H1 (cell line): ENCODE measurements at regions not wholly inside any gene's neighbourhood (a gene's known extent, or its start where the extent isn't known, plus 50 kb on each side); places are given as distances from the start of the nearest gene placed in this dataset.

Experiments used
- CTCF ChIA-PET: fragments of 300-600 bp; sonication (Branson Sonifier 250); formaldehyde crosslinking; loops from one replicate; lab custom pipeline; 2021; ENCODE audit not compliant: partially characterized antibody; lab: Charles Lee
- POLR2A ChIA-PET: fragments of 300-600 bp; sonication (Branson Sonifier 250); formaldehyde crosslinking; loops from one replicate; lab custom pipeline; 2021; ENCODE audit warnings: inconsistent platforms; ENCODE audit not compliant: partially characterized antibody; lab: Charles Lee
- DNase-seq, 2 experiments: peaks; one replicate each; pipeline versions ENCODE4 v3.0.0 to v3.0.0-alpha.2; 2010 to 2022; ENCODE audit warnings: low spot score in 2 of 2, low read depth in 1 of 2, mixed read lengths in 1 of 2
- FAIRE-seq: peaks from 2 replicates; lab custom pipeline; 2011; peaks lifted over from hg19 to GRCh38; lab: Jason Lieb, UNC
- H2AFZ ChIP-seq: 2 replicates; pipeline ENCODE4 v1.8.1; 2012; ENCODE audit warnings: low read length, inconsistent platforms
- H2AK5ac ChIP-seq: 2 replicates; pipeline ENCODE4 v1.6.1; 2013; ENCODE audit warnings: low read depth, low read length
- H2BK120ac ChIP-seq: replicated peaks from 2 replicates; pipeline ENCODE3; 2013; ENCODE audit warnings: low read depth, low read length, inconsistent platforms
- H2BK12ac ChIP-seq: 2 replicates; pipeline ENCODE4 v1.6.1; 2013; ENCODE audit warnings: low read depth, low read length
- H2BK15ac ChIP-seq: 2 replicates; pipeline ENCODE4 v1.6.1; 2013; ENCODE audit warnings: low read length
- H2BK20ac ChIP-seq: 2 replicates; pipeline ENCODE4 v1.6.1; 2013; ENCODE audit warnings: low read length
- H2BK5ac ChIP-seq: 2 replicates; pipeline ENCODE4 v1.6.1; 2013; ENCODE audit warnings: low read depth, low read length
- H3K14ac ChIP-seq: 2 replicates; pipeline ENCODE4 v1.6.1; 2013; ENCODE audit warnings: inconsistent platforms; ENCODE audit not compliant: insufficient read length
- H3K18ac ChIP-seq: 2 replicates; pipeline ENCODE4 v1.6.1; 2013; ENCODE audit warnings: low read length; ENCODE audit errors: extremely low read depth
- H3K23ac ChIP-seq: 2 replicates; pipeline ENCODE4 v1.6.1; 2013; ENCODE audit warnings: inconsistent platforms; ENCODE audit not compliant: insufficient read length
- H3K23me2 ChIP-seq: 2 replicates; pipeline ENCODE4 v1.6.1; 2013; ENCODE audit warnings: low read depth, low read length
- H3K27ac ChIP-seq: 2 replicates; pipeline ENCODE4 v1.6.1; 2011; ENCODE audit warnings: low read depth, low read length, inconsistent platforms
- H3K27me3 ChIP-seq, 4 experiments: replicated peaks in 1 of 4; 1 replicate in 1 of 4; 2 replicates in 3 of 4; pipeline versions ENCODE4 v1.6.1 to v1.8.1; 2011 to 2013; ENCODE audit warnings: low read length in 3 of 4, mild to moderate bottlenecking in 3 of 4, inconsistent platforms in 2 of 4, mixed read lengths in 2 of 4, moderate library complexity in 1 of 4; ENCODE audit not compliant: control insufficient read depth in 3 of 4, insufficient read depth in 3 of 4; ENCODE audit errors: extremely low read depth in 1 of 4
- H3K36me3 ChIP-seq, 4 experiments: 2 replicates each; pipeline versions ENCODE4 v1.6.1 to v1.8.1; 2011 to 2013; ENCODE audit warnings: mild to moderate bottlenecking in 4 of 4, low read length in 3 of 4, moderate library complexity in 2 of 4, control low read depth in 1 of 4, inconsistent platforms in 1 of 4; ENCODE audit not compliant: insufficient read depth in 4 of 4, control insufficient read depth in 2 of 4
- H3K4ac ChIP-seq: replicated peaks from 2 replicates; pipeline ENCODE3; 2013; ENCODE audit warnings: low read length, low read depth, mixed read lengths, inconsistent platforms; ENCODE audit not compliant: insufficient read length
- H3K4me1 ChIP-seq, 4 experiments: replicated peaks in 1 of 4; 1 replicate in 1 of 4; 2 replicates in 3 of 4; pipeline versions ENCODE4 v1.6.1 to v1.8.1; 2011 to 2013; ENCODE audit warnings: low read length in 3 of 4, inconsistent platforms in 2 of 4, mixed read lengths in 1 of 4; ENCODE audit not compliant: insufficient read depth in 4 of 4, control insufficient read depth in 3 of 4
- H3K4me2 ChIP-seq, 2 experiments: 2 replicates each; pipeline versions ENCODE4 v1.6.1 to v1.8.1; 2011 to 2013; ENCODE audit warnings: low read depth in 2 of 2, low read length in 2 of 2, control low read depth in 1 of 2, inconsistent platforms in 1 of 2, mild to moderate bottlenecking in 1 of 2; ENCODE audit not compliant: insufficient read depth in 1 of 2
- H3K4me3 ChIP-seq, 4 experiments: fragments of 200-600, 300-600 bp in 1 of 4; sonication (generic), shearing (Covaris generic), sonication (Bioruptor Twin) in 1 of 4; 2 replicates each; pipeline versions ENCODE4 v1.5.1 to v1.8.1; 2011 to 2016; ENCODE audit warnings: low read length in 4 of 4, low read depth in 3 of 4, control low read depth in 2 of 4, inconsistent platforms in 2 of 4, mild to moderate bottlenecking in 2 of 4, mixed read lengths in 1 of 4, moderate library complexity in 1 of 4; ENCODE audit not compliant: insufficient read depth in 2 of 4; ENCODE audit errors: extremely low read depth in 1 of 4
- H3K56ac ChIP-seq: replicated peaks from 2 replicates; pipeline ENCODE3; 2013; ENCODE audit warnings: low read depth, mild to moderate bottlenecking, mixed read lengths, low read length, inconsistent platforms; ENCODE audit not compliant: insufficient read length
- H3K79me1 ChIP-seq: 2 replicates; pipeline ENCODE4 v1.6.1; 2013; ENCODE audit warnings: low read depth, low read length, control low read depth
- H3K79me2 ChIP-seq, 2 experiments: 2 replicates each; pipeline versions ENCODE4 v1.6.1 to v1.8.1; 2012 to 2013; ENCODE audit warnings: low read length in 2 of 2, mild to moderate bottlenecking in 2 of 2, inconsistent platforms in 1 of 2; ENCODE audit not compliant: insufficient read depth in 2 of 2, control insufficient read depth in 1 of 2
- H3K9ac ChIP-seq, 4 experiments: replicated peaks in 1 of 4; 1 replicate in 1 of 4; 2 replicates in 3 of 4; pipeline versions ENCODE4 v1.6.1 to v1.8.1; 2011 to 2013; ENCODE audit warnings: low read depth in 3 of 4, low read length in 3 of 4, control low read depth in 2 of 4, mild to moderate bottlenecking in 2 of 4, moderate library complexity in 2 of 4, inconsistent platforms in 1 of 4; ENCODE audit errors: extremely low read depth in 1 of 4
- H3K9me3 ChIP-seq, 2 experiments: 2 replicates each; pipeline versions ENCODE4 v1.6.1 to v1.8.1; 2012 to 2013; ENCODE audit warnings: mild to moderate bottlenecking in 2 of 2, moderate library complexity in 2 of 2, control low read depth in 1 of 2, inconsistent platforms in 1 of 2, low read depth in 1 of 2, low read length in 1 of 2, mixed read lengths in 1 of 2; ENCODE audit not compliant: insufficient read depth in 2 of 2
- H4K20me1 ChIP-seq, 2 experiments: replicated peaks in 1 of 2; 2 replicates each; pipeline versions ENCODE3 to v1.8.1; 2011 to 2013; ENCODE audit warnings: inconsistent platforms in 2 of 2, low read length in 2 of 2, mild to moderate bottlenecking in 1 of 2; ENCODE audit not compliant: insufficient read depth in 2 of 2, control insufficient read depth in 1 of 2
- H4K5ac ChIP-seq: 2 replicates; pipeline ENCODE4 v1.6.1; 2013; ENCODE audit warnings: low read length, low read depth, mixed read lengths, inconsistent platforms; ENCODE audit not compliant: insufficient read length
- H4K8ac ChIP-seq: 2 replicates; pipeline ENCODE4 v1.8.0; 2013; ENCODE audit warnings: mild to moderate bottlenecking, moderate library complexity, low read length, inconsistent platforms; ENCODE audit not compliant: insufficient read depth; ENCODE audit errors: extremely low read depth
- H4K91ac ChIP-seq: replicated peaks from 2 replicates; pipeline ENCODE3; 2013; ENCODE audit warnings: low read length, mixed read lengths, inconsistent platforms; ENCODE audit not compliant: insufficient read length
- GABPA ChIP-seq: IDR thresholded peaks from 2 replicates; pipeline ENCODE4 v1.6.1; 2011; ENCODE audit warnings: mild to moderate bottlenecking, low read length, moderate library complexity, borderline replicate concordance; ENCODE audit not compliant: insufficient read depth
- ZNF274 ChIP-seq: IDR thresholded peaks from 2 replicates; pipeline ENCODE4 v1.7.0; 2012; ENCODE audit warnings: low read length, borderline replicate concordance; ENCODE audit errors: extremely low read depth
- WGBS, 2 experiments: shearing (Covaris generic) in 1 of 2; methylation state at CpG; one replicate each; pipeline versions ENCODE4 v1.1.6 to v1.1.7; 2013 to 2015; ENCODE audit warnings: low lambda C conversion rate in 2 of 2, mixed read lengths in 2 of 2, inconsistent platforms in 1 of 2, low coverage in 1 of 2, missing lambda C conversion rate in 1 of 2; ENCODE audit not compliant: insufficient replicate concordance in 2 of 2, insufficient coverage in 1 of 2, insufficient read length in 1 of 2; ENCODE audit errors: extremely low coverage in 1 of 2, missing lambda C conversion rate in 1 of 2; 5-methylcytosine and 5-hydroxymethylcytosine counted together

- Histone ChIP-seq H2BK120ac (no peak overlapping the region), H4K5ac (no peak overlapping the region), H4K20me1 (no peaks in the 10 kb centered on the region), H2BK20ac (no peak overlapping the region), H3K14ac (no peak overlapping the region), H3K79me2 (no peaks in the 10 kb centered on the region), H3K79me1 (no peaks in the 10 kb centered on the region), H2BK12ac (no peak overlapping the region), H3K4me2 (no peak overlapping the region), H2AK5ac (no peak overlapping the region), H3K9me3 (no peaks in the 10 kb centered on the region), H3K23ac (no peak overlapping the region), H3K4me3 (no peak overlapping the region), H3K4ac (no peak overlapping the region), H3K56ac (no peak overlapping the region), H3K36me3 (no peaks in the 10 kb centered on the region), H2BK5ac (no peak overlapping the region), H3K9ac (no peak overlapping the region), H4K91ac (no peak overlapping the region), H2BK15ac (no peak overlapping the region), H3K27ac (no peak overlapping the region), H3K18ac (no peak overlapping the region), H4K8ac (no peak overlapping the region), H2AFZ (no peak overlapping the region), H3K27me3 (no peaks in the 10 kb centered on the region; a peak in 1 of 7 replicates), H3K4me1 (peaks cover 0 to 10% (median 3%) of the 10 kb centered on the region in 4 experiments; a peak in 6 of 7 replicates), H3K23me2 (no peaks in the 10 kb centered on the region)
- no peak for FAIRE-seq
- TF ChIP-seq GABPA, result no peak
- TF ChIP-seq ZNF274, result no peak
- ChIA-PET POLR2A (interaction anchor here (1.2 kb wide), 1 partner anchor 13 kb away, joined by 3 read pairs; no protein-coding TSS in a partner anchor), CTCF (interaction anchor here (1.2 to 1.7 kb wide), 3 partner anchors 9 to 24 kb away, joined by 3 to 7 read pairs (median 5); no protein-coding TSS in a partner anchor)
- 91% methylated on average over 3 of the region's 3 CpGs; no CpG with 5 or more reads in 1 of the 2 experiments for WGBS, 2 experiments
- DNase-seq, result no peak
These were observed 146.8 kb upstream of the PRKCQ start for GRCh38 chr10:6726924-6727323.
